HCT116 (cell line): ENCODE measurements at regions not wholly inside any gene's neighbourhood (a gene's known extent, or its start where the extent isn't known, plus 50 kb on each side); places are given as distances from the start of the nearest gene placed in this dataset.

Experiments
- ATAC-seq: fragments of 200-7000 bp; cut with Tn5 transposase; 2 replicates; pipeline ENCODE4 v1.9.1; 2020; ENCODE audit warnings: mild to moderate bottlenecking, moderate library complexity
- BruUV-seq: library from RNA; stranded (reverse); fragments of 400-500 nt; replicated peaks from 2 replicates; lab custom pipeline; 2021; lab: Mats Ljungman, UMichigan
- CTCF ChIA-PET: fragments of 300-600 bp; sonication (Branson Sonifier 250); formaldehyde crosslinking; loops from one replicate; lab custom pipeline; 2021; ENCODE audit warnings: antibody characterized with exemption; lab: Charles Lee
- POLR2A ChIA-PET: fragments of 300-600, 350-600 bp; sonication (Branson Sonifier 250); formaldehyde crosslinking; loops from one replicate; lab custom pipeline; 2021; ENCODE audit warnings: antibody characterized with exemption; lab: Charles Lee
- RAD21 ChIA-PET, 2 experiments: fragments of 300-600 bp; sonication (Branson Sonifier 250); formaldehyde crosslinking; loops; one replicate each; lab custom pipeline; 2023; ENCODE audit warnings: low total read pairs in 2 of 2; ENCODE audit not compliant: uncharacterized antibody in 2 of 2, unreplicated experiment in 2 of 2, low non-redundant PET in 1 of 2; lab: Charles Lee
- DNase-seq: peaks from one replicate; pipeline ENCODE4 v3.0.0-alpha.2; 2010; ENCODE audit warnings: low read depth, low spot score
- H2AFZ ChIP-seq: fragments of 200-600 bp; shearing (Covaris generic), sonication (generic); 2 replicates; pipeline ENCODE4 v1.6.1; 2017; ENCODE audit warnings: low read depth, mixed run types, mixed read lengths, antibody characterized with exemption, low read length; ENCODE audit not compliant: poor library complexity, severe bottlenecking
- H3K27ac ChIP-seq: 2 replicates; pipeline ENCODE4 v1.5.1; 2012; ENCODE audit warnings: low read depth, low read length
- H3K27me3 ChIP-seq: fragments of 200-600 bp; sonication (generic); 2 replicates; pipeline ENCODE4 v1.6.1; 2016; ENCODE audit warnings: mixed run types, low read length, mixed read lengths; ENCODE audit not compliant: insufficient read depth
- H3K36me3 ChIP-seq, 2 experiments: fragments of 200-500 bp in 1 of 2; fragments of 200-600 bp in 1 of 2; sonication (Bioruptor generic) in 1 of 2; sonication (generic) in 1 of 2; 2 replicates each; pipeline versions ENCODE4 v1.5.1 to v1.6.1; 2014 to 2016; ENCODE audit warnings: low read length in 2 of 2, inconsistent platforms in 1 of 2, mixed read lengths in 1 of 2, mixed run types in 1 of 2; ENCODE audit not compliant: insufficient read depth in 2 of 2, control insufficient read depth in 1 of 2
- H3K4me1 ChIP-seq, 2 experiments: fragments of 200-600 bp in 1 of 2; sonication (generic) in 1 of 2; 2 replicates each; pipeline versions ENCODE4 v1.5.1 to v1.6.1; 2012 to 2017; ENCODE audit warnings: low read length in 2 of 2, inconsistent platforms in 1 of 2, mild to moderate bottlenecking in 1 of 2, mixed read lengths in 1 of 2, mixed run types in 1 of 2, moderate library complexity in 1 of 2; ENCODE audit not compliant: insufficient read depth in 2 of 2, control insufficient read depth in 1 of 2
- H3K4me2 ChIP-seq: fragments of 200-600 bp; sonication (generic); 2 replicates; pipeline ENCODE4 v1.6.1; 2017; ENCODE audit warnings: mixed run types, low read length, mixed read lengths
- H3K4me3 ChIP-seq, 2 experiments: fragments of 200-600 bp in 1 of 2; sonication (generic) in 1 of 2; replicated peaks in 1 of 2; 2 replicates each; pipeline ENCODE4 v1.5.1; 2011 to 2016; ENCODE audit warnings: low read length in 2 of 2, control low read depth in 1 of 2, low read depth in 1 of 2, mild to moderate bottlenecking in 1 of 2, mixed read lengths in 1 of 2, mixed run types in 1 of 2
- H3K79me2 ChIP-seq: fragments of 200-600 bp; sonication (generic); 2 replicates; pipeline ENCODE4 v1.6.1; 2017; ENCODE audit warnings: mild to moderate bottlenecking, mixed run types, low read length, moderate library complexity, mixed read lengths; ENCODE audit not compliant: insufficient read depth
- H3K9ac ChIP-seq: fragments of 200-600 bp; sonication (generic); 2 replicates; pipeline ENCODE4 v1.6.1; 2016; ENCODE audit warnings: low read length, mixed read lengths
- H3K9me2 ChIP-seq: fragments of 200-600 bp; sonication (generic), shearing (Covaris generic); 2 replicates; pipeline ENCODE4 v1.6.1; 2017; ENCODE audit warnings: mixed run types, mild to moderate bottlenecking, moderate library complexity; ENCODE audit not compliant: insufficient read depth
- H3K9me3 ChIP-seq, 2 experiments: fragments of 200-500 bp in 1 of 2; fragments of 200-600 bp in 1 of 2; sonication (Bioruptor generic) in 1 of 2; sonication (generic) in 1 of 2; 2 replicates each; pipeline ENCODE4 v1.6.1; 2014 to 2017; ENCODE audit warnings: low read length in 2 of 2, mixed read lengths in 2 of 2, inconsistent platforms in 1 of 2, low read depth in 1 of 2, mild to moderate bottlenecking in 1 of 2, mixed run types in 1 of 2, moderate library complexity in 1 of 2; ENCODE audit not compliant: control insufficient read depth in 1 of 2, insufficient read depth in 1 of 2
- H4K20me1 ChIP-seq: fragments of 200-600 bp; sonication (generic), shearing (Covaris generic); 2 replicates; pipeline ENCODE4 v1.6.1; 2017; ENCODE audit warnings: mixed run types, mild to moderate bottlenecking, moderate library complexity; ENCODE audit not compliant: insufficient read depth
- CBX3 ChIP-seq: IDR thresholded peaks from 2 replicates; pipeline ENCODE4 v1.6.1; 2012; ENCODE audit warnings: low read depth
- CEBPB ChIP-seq: IDR thresholded peaks from 2 replicates; pipeline ENCODE4 v1.6.1; 2012; ENCODE audit warnings: low read depth
- EGR1 ChIP-seq: IDR thresholded peaks from 2 replicates; pipeline ENCODE4 v1.6.1; 2012; ENCODE audit warnings: low read depth
- EZH2 ChIP-seq: fragments of 200-600 bp; sonication (generic); IDR thresholded peaks from 2 replicates; pipeline ENCODE4 v1.6.1; 2017; ENCODE audit warnings: antibody characterized with exemption, mixed run types
- EZH2phosphoT487 ChIP-seq: fragments of 200-600 bp; IDR thresholded peaks from 2 replicates; pipeline ENCODE4 v1.6.1; 2018; ENCODE audit warnings: antibody characterized with exemption, borderline replicate concordance
- JUND ChIP-seq: IDR thresholded peaks from 2 replicates; pipeline ENCODE4 v1.6.1; 2012
- MAX ChIP-seq: IDR thresholded peaks from 2 replicates; pipeline ENCODE4 v1.6.1; 2012
- POLR2AphosphoS5 ChIP-seq: IDR thresholded peaks from 2 replicates; pipeline ENCODE4 v1.6.1; 2011; ENCODE audit warnings: mild to moderate bottlenecking, low read depth, low read length, moderate library complexity
- SIN3A ChIP-seq: IDR thresholded peaks from 2 replicates; pipeline ENCODE4 v1.6.1; 2012; ENCODE audit warnings: low read depth
- SP1 ChIP-seq: IDR thresholded peaks from 2 replicates; pipeline ENCODE4 v1.6.1; 2012; ENCODE audit warnings: low read depth
- YY1 ChIP-seq: IDR thresholded peaks from 2 replicates; pipeline ENCODE4 v1.6.1; 2011; ENCODE audit warnings: low read length, low read depth, moderate library complexity, mild to moderate bottlenecking; ENCODE audit not compliant: insufficient replicate concordance; ENCODE audit errors: extremely low read depth
- ZFX ChIP-seq: fragments of 450-650 bp; IDR thresholded peaks from 2 replicates; pipeline ENCODE4 v1.6.1; 2017
- intact Hi-C: fragments of 100-400 bp; cut with micrococcal nuclease; formaldehyde crosslinking; loops from 2 replicates; pipeline ENCODE4 v1.10.0; 2022
- TF ChIP-seq, protein P1 (sequence below), 3 experiments: fragments of 200-600 bp in 1 of 3; sonication (generic) in 1 of 3; IDR thresholded peaks in 2 of 3; conservative IDR thresholded peaks in 1 of 3; 2 replicates each; pipeline ENCODE4 v1.5.1; 2012 to 2017; ENCODE audit warnings: low read depth in 2 of 3, low read length in 2 of 3, antibody characterized with exemption in 1 of 3, borderline replicate concordance in 1 of 3, control low read depth in 1 of 3, mild to moderate bottlenecking in 1 of 3, mixed read lengths in 1 of 3, mixed run types in 1 of 3, moderate library complexity in 1 of 3; ENCODE audit not compliant: insufficient read depth in 1 of 3
- TF ChIP-seq, protein P2 (sequence below): IDR thresholded peaks from 2 replicates; pipeline ENCODE4 v1.6.1; 2012
- TF ChIP-seq, protein P3 (sequence below): IDR thresholded peaks from 2 replicates; pipeline ENCODE4 v1.6.1; 2012; ENCODE audit warnings: low read depth
- TF ChIP-seq, protein P4 (sequence below): IDR thresholded peaks from 2 replicates; pipeline ENCODE4 v1.6.1; 2011; ENCODE audit warnings: mild to moderate bottlenecking, low read length, moderate library complexity; ENCODE audit not compliant: insufficient replicate concordance; ENCODE audit errors: extremely low read depth

GRCh38 chr10:2053805-2054204 lies 316.5 kb upstream of the ADARB2 start:
- no peaks in the 10 kb centered on the region; a peak in 1 of 4 replicates for H3K36me3 ChIP-seq
- H2AFZ ChIP-seq: no peak overlapping the region
- no peak overlapping the region for H3K4me2 ChIP-seq
- H3K9ac ChIP-seq: no peak overlapping the region
- ATAC-seq (no peak), DNase-seq (no peak)
- H3K27me3 ChIP-seq: no peaks in the 10 kb centered on the region
- no peaks in the 10 kb centered on the region for H3K79me2 ChIP-seq
- no peaks in the 10 kb centered on the region for H4K20me1 ChIP-seq
- ChIA-PET POLR2A (no interaction called here), CTCF (no interaction called here), RAD21 (no interaction called here)
- H3K4me1 ChIP-seq: no peaks in the 10 kb centered on the region
- intact Hi-C loops: no loop called here
- no TSS peak for BruUV-seq
- no peaks in the 10 kb centered on the region for H3K9me2 ChIP-seq
- no peak overlapping the region for H3K27ac ChIP-seq
- no peak overlapping the region for H3K4me3 ChIP-seq
- TF ChIP-seq, protein P1, sequence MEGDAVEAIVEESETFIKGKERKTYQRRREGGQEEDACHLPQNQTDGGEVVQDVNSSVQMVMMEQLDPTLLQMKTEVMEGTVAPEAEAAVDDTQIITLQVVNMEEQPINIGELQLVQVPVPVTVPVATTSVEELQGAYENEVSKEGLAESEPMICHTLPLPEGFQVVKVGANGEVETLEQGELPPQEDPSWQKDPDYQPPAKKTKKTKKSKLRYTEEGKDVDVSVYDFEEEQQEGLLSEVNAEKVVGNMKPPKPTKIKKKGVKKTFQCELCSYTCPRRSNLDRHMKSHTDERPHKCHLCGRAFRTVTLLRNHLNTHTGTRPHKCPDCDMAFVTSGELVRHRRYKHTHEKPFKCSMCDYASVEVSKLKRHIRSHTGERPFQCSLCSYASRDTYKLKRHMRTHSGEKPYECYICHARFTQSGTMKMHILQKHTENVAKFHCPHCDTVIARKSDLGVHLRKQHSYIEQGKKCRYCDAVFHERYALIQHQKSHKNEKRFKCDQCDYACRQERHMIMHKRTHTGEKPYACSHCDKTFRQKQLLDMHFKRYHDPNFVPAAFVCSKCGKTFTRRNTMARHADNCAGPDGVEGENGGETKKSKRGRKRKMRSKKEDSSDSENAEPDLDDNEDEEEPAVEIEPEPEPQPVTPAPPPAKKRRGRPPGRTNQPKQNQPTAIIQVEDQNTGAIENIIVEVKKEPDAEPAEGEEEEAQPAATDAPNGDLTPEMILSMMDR (IDR thresholded peaks at IDR 0.05 in 2 of 3, conservative IDR thresholded peaks at IDR 0.05 in 1 of 3; ENCODE audit: borderline replicate concordance in 1 of 3, insufficient read depth in 1 of 3, low read depth in 2 of 3, low read length in 2 of 3): no peak
- TF ChIP-seq EZH2phosphoT487: no peak
- no peak for TF ChIP-seq POLR2AphosphoS5
- TF ChIP-seq SIN3A: no peak
- TF ChIP-seq MAX: no peak
- no peak for TF ChIP-seq SP1
- no peak for TF ChIP-seq EZH2
- no peak for TF ChIP-seq YY1
- TF ChIP-seq, protein P2, sequence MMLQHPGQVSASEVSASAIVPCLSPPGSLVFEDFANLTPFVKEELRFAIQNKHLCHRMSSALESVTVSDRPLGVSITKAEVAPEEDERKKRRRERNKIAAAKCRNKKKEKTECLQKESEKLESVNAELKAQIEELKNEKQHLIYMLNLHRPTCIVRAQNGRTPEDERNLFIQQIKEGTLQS: no peak
- TF ChIP-seq ZFX: no peak
- TF ChIP-seq, protein P3, sequence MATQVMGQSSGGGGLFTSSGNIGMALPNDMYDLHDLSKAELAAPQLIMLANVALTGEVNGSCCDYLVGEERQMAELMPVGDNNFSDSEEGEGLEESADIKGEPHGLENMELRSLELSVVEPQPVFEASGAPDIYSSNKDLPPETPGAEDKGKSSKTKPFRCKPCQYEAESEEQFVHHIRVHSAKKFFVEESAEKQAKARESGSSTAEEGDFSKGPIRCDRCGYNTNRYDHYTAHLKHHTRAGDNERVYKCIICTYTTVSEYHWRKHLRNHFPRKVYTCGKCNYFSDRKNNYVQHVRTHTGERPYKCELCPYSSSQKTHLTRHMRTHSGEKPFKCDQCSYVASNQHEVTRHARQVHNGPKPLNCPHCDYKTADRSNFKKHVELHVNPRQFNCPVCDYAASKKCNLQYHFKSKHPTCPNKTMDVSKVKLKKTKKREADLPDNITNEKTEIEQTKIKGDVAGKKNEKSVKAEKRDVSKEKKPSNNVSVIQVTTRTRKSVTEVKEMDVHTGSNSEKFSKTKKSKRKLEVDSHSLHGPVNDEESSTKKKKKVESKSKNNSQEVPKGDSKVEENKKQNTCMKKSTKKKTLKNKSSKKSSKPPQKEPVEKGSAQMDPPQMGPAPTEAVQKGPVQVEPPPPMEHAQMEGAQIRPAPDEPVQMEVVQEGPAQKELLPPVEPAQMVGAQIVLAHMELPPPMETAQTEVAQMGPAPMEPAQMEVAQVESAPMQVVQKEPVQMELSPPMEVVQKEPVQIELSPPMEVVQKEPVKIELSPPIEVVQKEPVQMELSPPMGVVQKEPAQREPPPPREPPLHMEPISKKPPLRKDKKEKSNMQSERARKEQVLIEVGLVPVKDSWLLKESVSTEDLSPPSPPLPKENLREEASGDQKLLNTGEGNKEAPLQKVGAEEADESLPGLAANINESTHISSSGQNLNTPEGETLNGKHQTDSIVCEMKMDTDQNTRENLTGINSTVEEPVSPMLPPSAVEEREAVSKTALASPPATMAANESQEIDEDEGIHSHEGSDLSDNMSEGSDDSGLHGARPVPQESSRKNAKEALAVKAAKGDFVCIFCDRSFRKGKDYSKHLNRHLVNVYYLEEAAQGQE: no peak
- no peak for TF ChIP-seq EGR1
- TF ChIP-seq CBX3: no peak
- TF ChIP-seq CEBPB: no peak
- TF ChIP-seq JUND: no peak
- TF ChIP-seq, protein P4, sequence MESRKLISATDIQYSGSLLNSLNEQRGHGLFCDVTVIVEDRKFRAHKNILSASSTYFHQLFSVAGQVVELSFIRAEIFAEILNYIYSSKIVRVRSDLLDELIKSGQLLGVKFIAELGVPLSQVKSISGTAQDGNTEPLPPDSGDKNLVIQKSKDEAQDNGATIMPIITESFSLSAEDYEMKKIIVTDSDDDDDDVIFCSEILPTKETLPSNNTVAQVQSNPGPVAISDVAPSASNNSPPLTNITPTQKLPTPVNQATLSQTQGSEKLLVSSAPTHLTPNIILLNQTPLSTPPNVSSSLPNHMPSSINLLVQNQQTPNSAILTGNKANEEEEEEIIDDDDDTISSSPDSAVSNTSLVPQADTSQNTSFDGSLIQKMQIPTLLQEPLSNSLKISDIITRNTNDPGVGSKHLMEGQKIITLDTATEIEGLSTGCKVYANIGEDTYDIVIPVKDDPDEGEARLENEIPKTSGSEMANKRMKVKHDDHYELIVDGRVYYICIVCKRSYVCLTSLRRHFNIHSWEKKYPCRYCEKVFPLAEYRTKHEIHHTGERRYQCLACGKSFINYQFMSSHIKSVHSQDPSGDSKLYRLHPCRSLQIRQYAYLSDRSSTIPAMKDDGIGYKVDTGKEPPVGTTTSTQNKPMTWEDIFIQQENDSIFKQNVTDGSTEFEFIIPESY: no peak
- H3K9me3 ChIP-seq: peaks cover 13 to 25% of the 10 kb centered on the region in 2 experiments; a peak in 2 of 4 replicates
